ENCODE measurements at regions not wholly inside any gene's neighbourhood (a gene's known extent, or its start where the extent isn't known, plus 50 kb on each side); places are given as distances from the start of the nearest gene placed in this dataset.

GRCh38 chr17:70426752-70427151 is 257.4 kb downstream of the KCNJ2 start:
- no peak for TF ChIP-seq POLR2A (IDR thresholded peaks at IDR 0.05)
- TF ChIP-seq CTCF (IDR thresholded peaks at IDR 0.05) = no peak
